Mesenchymal stem cell (in vitro differentiated cells and primary cell): ENCODE measurements at regions not wholly inside any gene's neighbourhood (a gene's known extent, or its start where the extent isn't known, plus 50 kb on each side); places are given as distances from the start of the nearest gene placed in this dataset.
A peak's percentile ranks its signal among the peaks of the same experiment; 100 is the strongest.

Source experiments
- DNase-seq: peaks from one replicate; pipeline ENCODE4 v3.0.0-alpha.2; 2013
- H2AFZ ChIP-seq: one replicate; pipeline ENCODE4 v1.6.1; 2013; ENCODE audit warnings: low read depth, mild to moderate bottlenecking, control low read depth, inconsistent platforms, low read length, moderate library complexity
- H2AK5ac ChIP-seq: 2 replicates; pipeline ENCODE4 v1.6.1; 2013; ENCODE audit warnings: low read length, moderate library complexity, mild to moderate bottlenecking, inconsistent platforms; ENCODE audit not compliant: severe bottlenecking
- H2BK120ac ChIP-seq: one replicate; pipeline ENCODE4 v1.6.1; 2013; ENCODE audit warnings: low read depth, mild to moderate bottlenecking, inconsistent platforms, low read length, moderate library complexity
- H2BK12ac ChIP-seq, 2 experiments: one replicate each; pipeline ENCODE4 v1.6.1; 2013; ENCODE audit warnings: inconsistent platforms in 2 of 2, low read length in 2 of 2, mild to moderate bottlenecking in 2 of 2, moderate library complexity in 2 of 2, control low read depth in 1 of 2
- H2BK15ac ChIP-seq: one replicate; pipeline ENCODE4 v1.6.1; 2013; ENCODE audit warnings: mild to moderate bottlenecking, low read depth, inconsistent platforms; ENCODE audit not compliant: poor library complexity, severe bottlenecking
- H2BK5ac ChIP-seq: 2 replicates; pipeline ENCODE4 v1.6.1; 2013; ENCODE audit warnings: low read depth, mild to moderate bottlenecking, low read length, control low read depth, inconsistent platforms; ENCODE audit not compliant: poor library complexity, severe bottlenecking
- H3K14ac ChIP-seq, 2 experiments: one replicate each; pipeline ENCODE4 v1.6.1; 2013; ENCODE audit warnings: inconsistent platforms in 2 of 2, low read length in 2 of 2, control low read depth in 1 of 2, mild to moderate bottlenecking in 1 of 2, moderate library complexity in 1 of 2
- H3K18ac ChIP-seq, 2 experiments: one replicate each; pipeline ENCODE4 v1.6.1; 2013; ENCODE audit warnings: inconsistent platforms in 2 of 2, low read length in 2 of 2, control low read depth in 1 of 2, low read depth in 1 of 2, mild to moderate bottlenecking in 1 of 2
- H3K23ac ChIP-seq, 2 experiments: one replicate each; pipeline ENCODE4 v1.6.1; 2013; ENCODE audit warnings: inconsistent platforms in 2 of 2, low read length in 2 of 2, mild to moderate bottlenecking in 2 of 2, moderate library complexity in 2 of 2, control low read depth in 1 of 2
- H3K27ac ChIP-seq: 2 replicates; pipeline ENCODE4 v1.5.1; 2013; ENCODE audit warnings: mild to moderate bottlenecking, moderate library complexity, low read length, control low read depth, inconsistent platforms; ENCODE audit not compliant: poor library complexity, severe bottlenecking
- H3K27me3 ChIP-seq, 2 experiments: 2 replicates each; pipeline versions ENCODE4 v1.6.1 to v1.7.0; 2013; ENCODE audit warnings: low read length in 2 of 2, mild to moderate bottlenecking in 2 of 2, moderate library complexity in 2 of 2, control low read depth in 1 of 2, inconsistent platforms in 1 of 2; ENCODE audit not compliant: control insufficient read depth in 1 of 2, insufficient read depth in 1 of 2
- H3K36me3 ChIP-seq, 2 experiments: 2 replicates each; pipeline versions ENCODE4 v1.6.1 to v1.7.0; 2013; ENCODE audit warnings: low read length in 2 of 2, control low read depth in 1 of 2, inconsistent platforms in 1 of 2, low read depth in 1 of 2, mild to moderate bottlenecking in 1 of 2; ENCODE audit not compliant: insufficient read depth in 2 of 2, control insufficient read depth in 1 of 2
- H3K4ac ChIP-seq, 2 experiments: one replicate each; pipeline ENCODE4 v1.6.1; 2013; ENCODE audit warnings: inconsistent platforms in 2 of 2, low read length in 2 of 2, mild to moderate bottlenecking in 2 of 2, moderate library complexity in 2 of 2, control low read depth in 1 of 2, low read depth in 1 of 2
- H3K4me1 ChIP-seq: 2 replicates; pipeline ENCODE4 v1.6.1; 2013; ENCODE audit warnings: low read depth, low read length, control low read depth; ENCODE audit not compliant: control insufficient read depth, insufficient read depth
- H3K4me2 ChIP-seq: 2 replicates; pipeline ENCODE4 v1.6.1; 2013; ENCODE audit warnings: low read length, mild to moderate bottlenecking, inconsistent platforms; ENCODE audit not compliant: poor library complexity, severe bottlenecking
- H3K4me3 ChIP-seq, 2 experiments: 2 replicates each; pipeline versions ENCODE4 v1.5.1 to v1.7.0; 2013; ENCODE audit warnings: low read length in 2 of 2, mild to moderate bottlenecking in 2 of 2, control low read depth in 1 of 2, low read depth in 1 of 2; ENCODE audit not compliant: insufficient read depth in 1 of 2
- H3K79me1 ChIP-seq: replicated peaks from 2 replicates; pipeline ENCODE4 v1.6.1; 2013; ENCODE audit warnings: mild to moderate bottlenecking, control low read depth, low read length, inconsistent platforms; ENCODE audit not compliant: poor library complexity, severe bottlenecking
- H3K9ac ChIP-seq: 2 replicates; pipeline ENCODE4 v1.7.0; 2013; ENCODE audit warnings: mild to moderate bottlenecking, low read length, moderate library complexity
- H3K9me3 ChIP-seq: 2 replicates; pipeline ENCODE4 v1.7.0; 2013; ENCODE audit warnings: mild to moderate bottlenecking, low read length; ENCODE audit not compliant: control insufficient read depth
- H4K8ac ChIP-seq: one replicate; pipeline ENCODE4 v1.6.1; 2013; ENCODE audit warnings: inconsistent platforms, mild to moderate bottlenecking, low read length, moderate library complexity
- H4K91ac ChIP-seq: one replicate; pipeline ENCODE4 v1.6.1; 2013; ENCODE audit warnings: mild to moderate bottlenecking, low read length, inconsistent platforms
- WGBS: methylation state at CpG from one replicate; pipeline ENCODE4 v1.1.7; 2013; ENCODE audit warnings: mixed read lengths; 5-methylcytosine and 5-hydroxymethylcytosine counted together

GRCh38 chr14:22488522-22489243, 100.3 kb downstream of the DAD1 start:
- no peak overlapping the region for H4K91ac ChIP-seq
- no peak overlapping the region for H2BK5ac ChIP-seq
- no peak overlapping the region for H3K4ac ChIP-seq
- no peak overlapping the region for H2BK15ac ChIP-seq
- no peak overlapping the region for H3K27ac ChIP-seq
- no peak for DNase-seq
- H3K9me3 ChIP-seq: no peaks in the 10 kb centered on the region
- H3K79me1 ChIP-seq: no peaks in the 10 kb centered on the region
- no peaks in the 10 kb centered on the region for H3K36me3 ChIP-seq
- no peak overlapping the region for H3K4me3 ChIP-seq
- H3K4me2 ChIP-seq: no peak overlapping the region
- no peak overlapping the region for H3K9ac ChIP-seq
- H3K14ac ChIP-seq: no peak overlapping the region
- H3K4me1 ChIP-seq: peaks cover 3% of the 10 kb centered on the region
- no peak overlapping the region for H2AK5ac ChIP-seq
- H4K8ac ChIP-seq: no peak overlapping the region
- no peak overlapping the region for H2AFZ ChIP-seq
- no peak overlapping the region for H3K18ac ChIP-seq
- H3K23ac ChIP-seq: no peak overlapping the region
- H2BK12ac ChIP-seq: no peak overlapping the region
- 82% methylated on average over 9 of the region's 10 CpGs for WGBS
- H2BK120ac ChIP-seq: no peak overlapping the region
- H3K27me3 ChIP-seq: peaks cover 4 to 85% of the 10 kb centered on the region in 2 experiments

- Histone ChIP-seq H3K79me1 (no peaks in the 10 kb centered on the region), H3K27ac (no peak overlapping the region)
- WGBS: 37% methylated on average over 1 of the region's 1 CpG
These were observed 101.1 kb downstream of the DAD1 start for GRCh38 chr14:22487941-22488340.

DNA sequence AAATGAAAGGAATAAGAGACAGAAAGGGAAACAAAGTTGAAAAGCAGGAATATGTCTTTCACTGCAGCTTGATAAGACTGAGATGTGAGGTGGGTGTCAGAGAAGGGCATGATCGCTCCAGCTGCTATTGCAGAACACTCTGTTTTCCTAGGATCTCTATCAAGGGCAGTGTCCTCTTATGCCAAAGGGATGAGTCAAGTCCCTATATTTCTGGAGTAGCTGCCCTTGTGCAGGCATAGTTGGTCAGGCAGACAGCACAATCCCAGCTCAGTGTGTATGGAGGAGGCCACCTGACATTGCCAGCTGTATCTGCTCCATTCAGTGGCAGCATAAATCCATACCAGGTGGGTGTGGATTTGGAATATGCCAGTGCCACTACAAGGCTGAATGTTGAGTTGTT, 101.6 kb downstream of the DAD1 start:
- H3K4me2 ChIP-seq: no peak overlapping the region
- peak overlapping the region in 1 of 2 experiments; percentile 4 for H3K18ac ChIP-seq
- no peak overlapping the region for H4K8ac ChIP-seq
- H3K4me3 ChIP-seq: no peak overlapping the region
- peaks cover 4 to 83% of the 10 kb centered on the region in 2 experiments for H3K27me3 ChIP-seq
- no peak overlapping the region for H3K27ac ChIP-seq
- no peak overlapping the region for H3K23ac ChIP-seq
- no peaks in the 10 kb centered on the region for H3K36me3 ChIP-seq
- peak overlapping the region; percentile 56 for H4K91ac ChIP-seq
- no peak overlapping the region for H2AFZ ChIP-seq
- peak overlapping the region in 1 of 2 experiments; percentile 9 for H3K14ac ChIP-seq
- no peak overlapping the region for H2AK5ac ChIP-seq
- H3K79me1 ChIP-seq: no peaks in the 10 kb centered on the region
- peaks cover 3% of the 10 kb centered on the region for H3K4me1 ChIP-seq
- H3K9me3 ChIP-seq: no peaks in the 10 kb centered on the region
- 96% methylated on average over 1 of the region's 1 CpG for WGBS
- H2BK15ac ChIP-seq: peak overlapping the region; percentile 33
- H3K4ac ChIP-seq: no peak overlapping the region
- no peak for DNase-seq
- no peak overlapping the region for H3K9ac ChIP-seq
- H2BK5ac ChIP-seq: no peak overlapping the region
- peak overlapping the region in 1 of 2 experiments; percentile 37 for H2BK12ac ChIP-seq
- H2BK120ac ChIP-seq: no peak overlapping the region

More at GRCh38 chr14:22487941-22488340, 101.1 kb downstream of the DAD1 start:
- no peak overlapping the region for H3K4me2 ChIP-seq
- no peak overlapping the region for H2BK12ac ChIP-seq
- no peak overlapping the region for H2BK5ac ChIP-seq
- H2AK5ac ChIP-seq: no peak overlapping the region
- peak overlapping the region; percentile 56 for H4K91ac ChIP-seq
- no peak overlapping the region for H2AFZ ChIP-seq
- H3K36me3 ChIP-seq: no peaks in the 10 kb centered on the region
- H3K27me3 ChIP-seq: peaks cover 4 to 85% of the 10 kb centered on the region in 2 experiments
- H3K4me3 ChIP-seq: no peak overlapping the region
- H3K4ac ChIP-seq: no peak overlapping the region
- H3K14ac ChIP-seq: no peak overlapping the region
- no peak for DNase-seq
- H3K23ac ChIP-seq: no peak overlapping the region
- H3K4me1 ChIP-seq: peaks cover 3% of the 10 kb centered on the region
- H4K8ac ChIP-seq: no peak overlapping the region
- H3K18ac ChIP-seq: no peak overlapping the region
- H3K9me3 ChIP-seq: no peaks in the 10 kb centered on the region
- H2BK15ac ChIP-seq: peak overlapping the region; percentile 33
- no peak overlapping the region for H2BK120ac ChIP-seq
- H3K9ac ChIP-seq: no peak overlapping the region

DNA sequence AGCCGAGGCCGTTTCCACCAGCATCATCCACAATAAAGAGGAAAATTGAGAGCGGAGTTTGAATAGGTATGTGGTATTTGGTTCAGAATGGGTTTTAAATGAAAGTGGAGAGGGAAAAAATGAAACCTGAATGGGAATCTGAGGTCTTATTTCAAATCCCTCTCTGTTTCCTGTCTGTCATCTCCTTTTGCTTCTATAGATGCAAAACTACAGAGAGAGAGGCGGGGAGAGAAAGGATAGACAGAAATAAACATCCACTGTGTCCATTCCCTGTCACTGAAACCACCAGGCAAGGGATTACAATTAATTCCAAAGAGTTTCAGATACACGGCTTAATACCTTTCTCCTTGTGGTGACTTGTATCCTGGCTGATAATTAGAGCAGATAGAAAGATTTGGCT, 102.3 kb downstream of the DAD1 start:
- H3K9ac ChIP-seq: no peak overlapping the region
- H3K4me3 ChIP-seq: no peak overlapping the region
- 88% methylated on average over 5 of the region's 5 CpGs for WGBS

More for the DNA sequence above, 102.3 kb downstream of the DAD1 start:
- no peak overlapping the region for H4K8ac ChIP-seq
- peaks cover 3% of the 10 kb centered on the region for H3K4me1 ChIP-seq
- DNase-seq: no peak
- H4K91ac ChIP-seq: no peak overlapping the region
- H2BK15ac ChIP-seq: no peak overlapping the region
- H2BK5ac ChIP-seq: no peak overlapping the region
- no peak overlapping the region for H3K4ac ChIP-seq
- no peak overlapping the region for H3K23ac ChIP-seq
- no peaks in the 10 kb centered on the region for H3K36me3 ChIP-seq
- no peak overlapping the region for H3K18ac ChIP-seq
- H2BK12ac ChIP-seq: no peak overlapping the region
- no peak overlapping the region for H2AK5ac ChIP-seq
- H2BK120ac ChIP-seq: no peak overlapping the region
- no peaks in the 10 kb centered on the region for H3K79me1 ChIP-seq
- no peaks in the 10 kb centered on the region for H3K9me3 ChIP-seq
- no peak overlapping the region for H2AFZ ChIP-seq
- H3K27me3 ChIP-seq: peaks cover 4 to 83% of the 10 kb centered on the region in 2 experiments
- H3K4me2 ChIP-seq: no peak overlapping the region
- no peak overlapping the region for H3K14ac ChIP-seq
- no peak overlapping the region for H3K27ac ChIP-seq
